ENCODE measurements at regions not wholly inside any gene's neighbourhood (a gene's known extent, or its start where the extent isn't known, plus 50 kb on each side); places are given as distances from the start of the nearest gene placed in this dataset.
A peak's percentile ranks its signal among the peaks of the same experiment; 100 is the strongest.

DNA sequence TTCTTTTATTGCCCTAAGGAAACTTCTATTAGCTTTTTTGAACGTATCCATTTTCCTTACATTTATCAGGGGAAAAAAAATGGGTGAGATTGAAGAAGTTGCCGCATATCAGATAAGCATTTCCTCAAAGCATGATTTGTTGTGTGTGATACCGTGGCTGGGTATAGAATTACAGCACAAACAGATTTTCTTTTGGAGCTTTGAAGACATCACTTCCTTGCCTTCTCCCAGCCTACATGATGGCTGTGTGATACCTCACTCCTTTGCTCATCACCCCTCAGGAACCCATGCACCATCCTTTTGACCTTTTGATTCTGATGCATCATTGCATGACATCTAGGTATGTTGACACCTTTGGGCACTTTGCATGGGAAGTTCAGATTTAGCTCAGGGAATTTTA, 1155.3 kb downstream of the BRD1 start:
- no peak for DNase-seq (ENCODE audit: low spot score)

- DNase-seq (ENCODE audit: low spot score), result no peak
These were observed 1156.9 kb downstream of the BRD1 start for GRCh38 chr22:48670731-48671130.

GRCh38 chr22:48669986-48670716, 1157.5 kb downstream of the BRD1 start:
- DNase-seq (ENCODE audit: low spot score), result no peak

GRCh38 chr22:48669226-48669625, 1158.4 kb downstream of the BRD1 start:
- no peak for DNase-seq (ENCODE audit: low spot score)

GRCh38 chr22:48667289-48667688, 1160.4 kb downstream of the BRD1 start:
- DNase-seq (ENCODE audit: low spot score), result no peak

- DNase-seq (ENCODE audit: low spot score), result no peak
These were observed 1161.1 kb downstream of the BRD1 start for GRCh38 chr22:48666620-48667019.

GRCh38 chr22:48665311-48665995, 1162.2 kb downstream of the BRD1 start:
- no peak for DNase-seq (ENCODE audit: low spot score)

DNA sequence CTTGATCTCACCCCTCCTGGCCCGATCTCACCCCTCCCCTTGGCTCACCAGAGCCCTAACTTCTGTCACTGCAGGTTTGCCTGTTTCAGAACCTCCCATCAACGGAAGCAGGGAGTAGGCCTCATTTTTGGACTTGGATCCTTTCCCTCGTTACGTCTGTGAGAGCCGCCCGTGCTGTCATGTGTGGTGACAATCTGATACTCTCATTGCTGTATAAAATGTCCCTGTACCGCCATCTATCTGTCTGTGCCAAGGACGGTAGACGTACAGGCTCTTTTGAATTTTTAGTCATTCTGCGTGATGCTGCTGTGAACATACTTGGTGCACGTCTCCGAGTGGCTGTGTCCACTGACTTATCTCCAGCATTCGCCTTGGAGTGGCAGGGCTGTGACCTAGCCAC, 1163.1 kb downstream of the BRD1 start:
- no peak for DNase-seq (ENCODE audit: low spot score)

DNA sequence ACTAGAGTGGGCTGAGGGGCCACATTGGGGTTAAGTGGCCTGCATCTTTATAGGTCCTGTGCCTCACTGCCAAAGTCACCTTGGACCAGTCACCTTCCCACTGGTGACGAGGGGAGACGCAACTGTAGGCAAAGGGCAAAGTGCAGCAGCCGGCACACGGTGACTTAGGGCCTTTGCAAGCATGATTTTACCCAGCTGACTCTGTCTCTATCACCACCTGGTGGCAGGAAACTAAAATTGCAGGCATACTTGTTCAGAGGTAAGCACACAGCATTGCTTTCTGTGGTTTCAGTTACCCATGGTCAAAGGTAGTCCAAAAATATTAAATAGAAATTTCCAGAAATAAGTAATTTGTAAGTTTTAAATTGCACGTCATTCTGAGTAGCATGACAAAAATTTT, 1164.4 kb downstream of the BRD1 start:
- DNase-seq (ENCODE audit: low spot score), result no peak

DNA sequence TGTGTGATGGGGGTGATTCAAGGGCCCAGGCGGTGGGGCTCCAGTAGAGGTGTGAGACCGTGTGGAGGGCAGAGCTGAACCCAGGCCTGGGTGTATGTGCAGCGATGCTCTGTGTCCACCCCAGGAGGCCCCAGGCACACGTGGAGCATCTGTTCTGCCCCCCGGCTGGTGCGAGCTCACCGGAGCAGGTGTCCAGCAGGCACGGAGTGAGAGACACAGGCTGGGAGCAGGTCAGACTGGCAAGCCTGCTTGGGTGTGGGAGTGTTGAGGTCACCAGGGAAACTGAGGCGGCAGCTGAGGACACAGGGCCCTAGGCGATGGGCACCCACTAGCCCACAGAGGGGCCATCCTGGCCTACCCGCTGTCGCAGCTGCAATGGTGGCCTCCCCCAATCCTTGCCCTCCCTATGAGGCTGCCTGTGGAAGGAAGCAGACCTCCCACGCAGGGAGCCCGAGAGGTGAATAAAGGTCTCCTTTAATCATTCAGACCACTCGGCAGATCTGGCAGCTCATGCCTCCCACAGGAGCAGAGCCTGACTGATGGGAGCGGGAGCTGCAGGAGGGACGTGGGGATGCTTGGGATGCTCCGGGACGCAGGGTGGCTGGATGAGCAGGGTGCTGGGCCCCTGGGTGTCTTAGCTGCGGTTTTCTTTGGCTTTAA, 1165.1 kb downstream of the BRD1 start:
- DNase-seq (ENCODE audit: low spot score), result no peak

GRCh38 chr22:48661984-48662383, 1165.7 kb downstream of the BRD1 start:
- no peak for DNase-seq (ENCODE audit: low spot score)

DNA sequence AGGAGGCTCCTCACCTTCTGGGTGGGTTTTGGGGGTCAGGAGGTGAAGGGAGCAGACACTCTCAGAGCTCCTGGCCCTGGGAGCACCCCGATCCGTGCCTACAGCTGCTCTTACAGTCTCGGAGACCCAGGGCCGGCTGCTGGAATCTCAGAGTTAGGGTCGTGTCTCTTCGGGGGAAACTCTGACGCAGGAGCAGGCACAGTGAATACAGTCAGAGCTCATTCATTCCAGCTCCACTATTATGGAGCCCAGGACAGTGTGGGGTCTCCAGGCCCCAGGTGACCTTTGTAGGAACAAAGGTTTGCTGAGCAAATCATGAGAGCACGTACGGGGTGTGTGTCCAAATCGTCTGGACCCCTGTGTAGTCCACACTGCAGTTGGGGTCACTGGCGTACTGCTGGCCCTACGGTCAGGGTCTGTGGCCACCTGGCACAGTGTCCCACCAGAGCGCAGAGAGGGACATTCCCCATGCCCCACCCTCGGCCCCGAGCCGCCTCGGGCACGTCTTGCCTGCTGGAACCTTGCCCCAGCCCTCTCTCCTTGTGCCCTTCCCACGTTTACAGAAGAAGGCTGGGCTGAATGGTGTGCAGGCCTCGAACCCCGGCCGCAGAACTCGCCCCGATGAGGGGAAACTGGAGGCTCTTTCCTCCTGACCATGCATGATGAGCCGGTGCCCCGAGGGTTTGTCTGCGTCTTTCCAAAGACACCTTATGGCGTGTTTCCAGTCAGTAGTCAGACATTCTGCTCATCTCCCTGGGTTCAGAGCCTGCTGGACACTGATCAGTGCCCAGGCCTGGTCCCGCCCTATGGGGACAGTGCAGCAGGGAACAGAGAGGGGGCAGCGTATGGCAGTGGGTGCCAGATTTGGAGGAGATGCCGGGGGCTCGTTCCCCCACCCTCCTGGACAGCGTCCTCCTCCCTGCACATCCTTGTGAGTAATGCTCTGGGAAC, 1166.6 kb downstream of the BRD1 start:
- no peak for DNase-seq (ENCODE audit: low spot score)

- no peak for DNase-seq (ENCODE audit: low spot score)
These were observed 1167.4 kb downstream of the BRD1 start for GRCh38 chr22:48660104-48660789.

GRCh38 chr22:48659404-48659996, 1168.2 kb downstream of the BRD1 start:
- DNase-seq (ENCODE audit: low spot score), result no peak

DNA sequence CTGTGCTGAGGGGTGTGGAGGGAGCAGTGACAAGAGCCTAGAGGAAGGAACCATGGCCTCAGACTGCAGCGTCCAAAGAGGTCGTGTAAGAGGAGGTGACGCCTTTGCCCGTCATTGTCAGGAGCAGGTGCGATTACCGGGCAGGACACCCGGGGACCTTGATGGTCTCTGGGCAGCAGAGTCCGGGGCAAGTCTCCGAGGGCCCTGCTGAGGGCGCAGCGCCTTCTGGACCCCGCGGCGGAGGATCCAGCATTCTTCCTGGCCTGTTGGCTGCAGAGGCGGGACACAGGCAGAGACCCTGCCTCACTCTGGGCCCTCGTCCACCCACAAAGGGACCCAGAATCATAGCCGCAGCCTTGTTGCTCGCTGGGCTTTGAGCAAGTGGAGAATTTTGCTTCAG, 1168.8 kb downstream of the BRD1 start:
- no peak for DNase-seq (ENCODE audit: low spot score)

- DNase-seq (ENCODE audit: low spot score), result no peak
These were observed 1169.4 kb downstream of the BRD1 start for GRCh38 chr22:48658246-48658645.

DNA sequence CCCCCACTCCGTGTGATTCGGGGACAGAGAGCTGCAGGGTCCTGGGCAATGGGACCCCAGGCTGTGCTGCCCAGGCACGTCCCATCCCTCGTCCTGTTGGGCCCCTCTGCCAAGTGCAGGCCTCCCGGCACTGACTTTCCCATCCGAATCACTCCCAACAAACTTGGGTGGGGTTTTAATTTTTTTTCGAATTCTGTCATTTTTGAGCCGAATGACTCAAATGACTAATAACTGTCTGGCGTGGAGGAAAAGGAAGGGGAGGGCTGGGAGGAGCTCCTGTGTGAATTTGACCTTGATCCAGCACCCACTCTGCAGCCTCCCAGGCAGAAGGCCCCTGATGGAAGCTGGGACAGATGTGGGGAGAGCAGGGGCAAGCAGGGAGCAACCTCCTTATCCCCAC, 1173.2 kb downstream of the BRD1 start:
- DNase-seq (ENCODE audit: low spot score), result peak; percentile 62

- DNase-seq (ENCODE audit: low spot score), result no peak
These were observed 1173.7 kb downstream of the BRD1 start for GRCh38 chr22:48653929-48654328.

- no peak for DNase-seq (ENCODE audit: low spot score)
These were observed 1174.4 kb downstream of the BRD1 start for GRCh38 chr22:48653306-48653705.

DNA sequence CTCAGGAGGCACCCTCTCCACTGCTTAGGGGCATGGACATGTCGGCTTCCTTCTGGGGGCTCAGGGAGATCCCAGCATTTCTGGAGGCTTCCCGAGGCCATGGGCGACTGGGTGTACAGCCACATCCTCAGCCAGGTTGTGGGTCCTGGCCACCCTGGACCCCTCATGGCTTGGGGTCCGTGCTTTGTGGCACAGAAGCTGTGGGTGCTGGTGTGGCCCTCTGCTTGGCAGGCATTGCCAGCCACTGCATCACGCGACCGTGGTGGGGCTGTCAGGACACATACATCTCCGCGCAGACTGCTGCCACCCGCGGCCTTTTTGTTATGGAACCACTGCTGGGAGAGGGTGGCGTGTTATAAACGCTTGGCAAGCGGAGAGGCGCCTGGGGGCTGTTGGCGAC, 1174.9 kb downstream of the BRD1 start:
- no peak for DNase-seq (ENCODE audit: low spot score)

Measured in umbilical cord (tissue), 1 donor.